Tibial nerve (tissue), 4 donors: ENCODE measurements at regions not wholly inside any gene's neighbourhood (a gene's known extent, or its start where the extent isn't known, plus 50 kb on each side); places are given as distances from the start of the nearest gene placed in this dataset.
"Not testable (repeated sequence)": the region's sequence is repeated elsewhere in the genome, so short reads cannot be mapped to it uniquely, and the experiment has no call there.

Source experiments
- DNase-seq, 2 donors: peaks; one replicate each; pipeline ENCODE4 v3.0.0-alpha.2; 2019; ENCODE audit warnings: low spot score in 2 of 2
- H3K27ac ChIP-seq, 4 donors: fragments of 200-600 bp; sonication (generic) in 3 of 4; one replicate each; pipeline ENCODE4 v1.5.1; 2017 to 2019; ENCODE audit warnings: mild to moderate bottlenecking in 1 of 4
- H3K27me3 ChIP-seq, 2 donors: fragments of 200-600 bp; sonication (generic) in 1 of 2; one replicate each; pipeline versions ENCODE4 v1.5.1 to v1.6.0; 2017 to 2019
- H3K36me3 ChIP-seq, 3 donors: fragments of 200-600 bp; sonication (generic); one replicate each; pipeline ENCODE4 v1.5.1; 2018 to 2019
- H3K4me1 ChIP-seq, 4 donors: fragments of 200-600 bp; sonication (generic) in 3 of 4; one replicate each; pipeline ENCODE4 v1.5.1; 2017 to 2019
- H3K4me3 ChIP-seq, 4 donors: fragments of 200-600 bp; sonication (generic) in 3 of 4; one replicate each; pipeline ENCODE4 v1.5.1; 2017 to 2019; ENCODE audit warnings: mild to moderate bottlenecking in 1 of 4, moderate library complexity in 1 of 4
- H3K9me3 ChIP-seq, 4 donors: fragments of 200-600 bp; sonication (generic) in 3 of 4; one replicate each; pipeline ENCODE4 v1.5.1; 2017 to 2019
- EP300 ChIP-seq, 2 donors: sonication (generic); formaldehyde crosslinking; IDR thresholded peaks; one replicate each; pipeline ENCODE4 v1.6.1; 2017; ENCODE audit warnings: antibody characterized with exemption in 2 of 2, mild to moderate bottlenecking in 1 of 2
- POLR2A ChIP-seq, 2 donors: fragments of 450-650 bp; IDR thresholded peaks; one replicate each; pipeline ENCODE4 v1.6.1; 2017; ENCODE audit warnings: antibody characterized with exemption in 2 of 2, mild to moderate bottlenecking in 2 of 2, moderate library complexity in 2 of 2
- WGBS, 2 donors: methylation state at CpG; one replicate each; pipeline ENCODE4 v1.1.5; 2018; 5-methylcytosine and 5-hydroxymethylcytosine counted together
- TF ChIP-seq, protein P1 (sequence below), 5 experiments: fragments of 200-600 bp in 3 of 5; fragments of 450-650 bp in 2 of 5; sonication (generic) in 3 of 5; IDR thresholded peaks; one replicate each; pipeline ENCODE4 v1.5.1; 2016 to 2019; ENCODE audit warnings: antibody characterized with exemption in 5 of 5, mild to moderate bottlenecking in 3 of 5, moderate library complexity in 2 of 5

DNA sequence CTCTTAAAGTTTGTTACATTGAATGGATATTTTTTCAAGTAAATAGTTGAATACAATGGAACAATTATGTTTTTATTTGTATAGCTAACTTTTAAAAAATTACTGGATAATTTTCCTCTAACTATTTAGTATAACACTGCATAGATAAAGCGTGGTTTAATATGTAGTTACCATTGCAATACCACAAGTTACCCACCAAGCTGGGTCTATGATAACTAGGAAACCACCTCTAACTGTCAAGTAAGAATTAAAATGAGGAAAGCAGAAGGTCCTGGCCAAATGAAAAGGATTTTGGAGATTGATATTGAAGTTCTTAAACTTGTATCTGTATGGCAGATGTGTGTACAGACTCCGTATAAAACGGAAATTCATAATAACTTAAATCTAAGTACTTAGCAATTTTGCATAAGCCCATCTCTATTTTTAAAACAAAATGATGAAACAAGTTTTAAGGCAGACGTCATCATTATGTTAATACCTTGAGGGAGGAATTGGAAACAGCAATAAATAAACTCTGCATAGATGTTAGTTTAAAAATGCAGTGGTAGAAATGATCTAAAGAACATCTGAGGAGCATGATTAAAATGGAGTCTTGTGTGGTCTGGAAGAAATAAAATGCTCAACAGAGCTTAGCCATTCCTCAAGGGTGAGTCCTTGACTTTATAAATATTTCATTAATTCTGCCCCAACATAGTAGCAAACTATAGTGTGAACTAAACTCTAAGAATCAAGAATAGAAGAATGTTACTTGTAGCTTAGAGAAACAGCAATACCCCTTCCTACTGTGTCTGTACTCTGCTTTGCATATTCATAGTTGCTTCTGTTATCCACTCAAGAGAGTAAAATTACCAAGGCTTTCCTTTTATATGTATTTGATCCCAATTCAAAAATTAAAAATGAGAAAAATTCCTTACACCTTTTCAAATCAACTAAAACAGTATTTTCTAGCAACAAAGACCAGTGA, 206.4 kb upstream of the FERD3L start:
- TF ChIP-seq POLR2A (IDR thresholded peaks at IDR 0.05) = no peak
- TF ChIP-seq, protein P1, sequence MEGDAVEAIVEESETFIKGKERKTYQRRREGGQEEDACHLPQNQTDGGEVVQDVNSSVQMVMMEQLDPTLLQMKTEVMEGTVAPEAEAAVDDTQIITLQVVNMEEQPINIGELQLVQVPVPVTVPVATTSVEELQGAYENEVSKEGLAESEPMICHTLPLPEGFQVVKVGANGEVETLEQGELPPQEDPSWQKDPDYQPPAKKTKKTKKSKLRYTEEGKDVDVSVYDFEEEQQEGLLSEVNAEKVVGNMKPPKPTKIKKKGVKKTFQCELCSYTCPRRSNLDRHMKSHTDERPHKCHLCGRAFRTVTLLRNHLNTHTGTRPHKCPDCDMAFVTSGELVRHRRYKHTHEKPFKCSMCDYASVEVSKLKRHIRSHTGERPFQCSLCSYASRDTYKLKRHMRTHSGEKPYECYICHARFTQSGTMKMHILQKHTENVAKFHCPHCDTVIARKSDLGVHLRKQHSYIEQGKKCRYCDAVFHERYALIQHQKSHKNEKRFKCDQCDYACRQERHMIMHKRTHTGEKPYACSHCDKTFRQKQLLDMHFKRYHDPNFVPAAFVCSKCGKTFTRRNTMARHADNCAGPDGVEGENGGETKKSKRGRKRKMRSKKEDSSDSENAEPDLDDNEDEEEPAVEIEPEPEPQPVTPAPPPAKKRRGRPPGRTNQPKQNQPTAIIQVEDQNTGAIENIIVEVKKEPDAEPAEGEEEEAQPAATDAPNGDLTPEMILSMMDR (IDR thresholded peaks at IDR 0.05) = no peak
- TF ChIP-seq EP300 (IDR thresholded peaks at IDR 0.05) = no peak
- no peak for DNase-seq
- Histone ChIP-seq H3K4me1 (no peaks in the 10 kb centered on the region), H3K27me3 (no peaks in the 10 kb centered on the region), H3K27ac (no peak overlapping the region), H3K9me3 (no peaks in the 10 kb centered on the region), H3K4me3 (no peak overlapping the region), H3K36me3 (no peaks in the 10 kb centered on the region)
- 74 to 78% methylated on average over 4 of the region's 4 CpGs for WGBS, 2 donors

DNA sequence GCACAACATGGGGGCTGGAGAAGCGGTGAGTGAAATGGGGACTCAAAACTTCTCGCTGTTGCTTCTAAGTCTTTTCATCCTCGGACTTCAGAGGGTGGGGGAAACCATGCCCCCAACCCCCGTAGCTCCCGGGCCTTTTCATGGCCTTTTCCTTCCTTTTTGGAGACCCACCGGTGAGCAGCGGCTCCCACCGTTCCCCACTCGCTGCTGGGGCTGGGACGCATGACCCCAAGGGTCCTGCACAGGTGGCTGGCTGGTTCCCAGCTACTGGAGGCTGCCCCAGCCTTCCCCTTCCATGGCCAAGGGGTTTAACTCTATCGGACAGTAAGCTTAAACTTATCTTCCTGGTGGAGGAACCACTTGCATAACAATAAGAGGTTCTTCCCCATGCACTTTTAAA, 194.3 kb upstream of the FERD3L start:
- WGBS, 2 donors = 93 to 95% methylated on average over 11 of the region's 11 CpGs
- Histone ChIP-seq H3K27ac (no peak overlapping the region), H3K4me1 (no peaks in the 10 kb centered on the region), H3K36me3 (no peaks in the 10 kb centered on the region), H3K4me3 (no peak overlapping the region), H3K27me3 (no peaks in the 10 kb centered on the region), H3K9me3 (no peaks in the 10 kb centered on the region)
- DNase-seq = no peak
- TF ChIP-seq EP300 (IDR thresholded peaks at IDR 0.05) = no peak
- TF ChIP-seq, protein P1 (IDR thresholded peaks at IDR 0.05) = no peak
- TF ChIP-seq POLR2A (IDR thresholded peaks at IDR 0.05) = no peak

DNA sequence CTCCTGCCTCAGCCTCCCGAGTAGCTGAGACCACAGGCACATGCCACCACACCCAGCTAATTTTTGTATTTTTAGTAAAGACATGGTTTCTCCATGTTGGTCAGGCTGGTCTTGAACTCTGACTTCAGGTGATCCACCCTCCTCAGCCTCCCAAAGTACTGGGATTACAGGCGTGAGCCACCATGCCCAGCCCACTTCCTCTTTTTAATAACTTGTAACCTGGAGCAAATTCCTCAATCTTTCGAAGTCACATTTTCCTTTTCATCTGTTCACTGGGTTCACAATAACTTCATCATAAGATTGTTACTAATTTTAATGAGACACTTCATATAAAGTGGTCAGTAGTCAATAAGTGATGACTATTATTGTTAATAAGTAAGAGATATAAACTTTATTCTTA, 193.3 kb upstream of the FERD3L start:
- 94 to 98% methylated on average over 3 of the region's 3 CpGs for WGBS, 2 donors
- not testable (repeated sequence) for H3K27me3 ChIP-seq, H3K4me3 ChIP-seq, H3K36me3 ChIP-seq, DNase-seq, H3K27ac ChIP-seq, H3K4me1 ChIP-seq, H3K9me3 ChIP-seq

DNA sequence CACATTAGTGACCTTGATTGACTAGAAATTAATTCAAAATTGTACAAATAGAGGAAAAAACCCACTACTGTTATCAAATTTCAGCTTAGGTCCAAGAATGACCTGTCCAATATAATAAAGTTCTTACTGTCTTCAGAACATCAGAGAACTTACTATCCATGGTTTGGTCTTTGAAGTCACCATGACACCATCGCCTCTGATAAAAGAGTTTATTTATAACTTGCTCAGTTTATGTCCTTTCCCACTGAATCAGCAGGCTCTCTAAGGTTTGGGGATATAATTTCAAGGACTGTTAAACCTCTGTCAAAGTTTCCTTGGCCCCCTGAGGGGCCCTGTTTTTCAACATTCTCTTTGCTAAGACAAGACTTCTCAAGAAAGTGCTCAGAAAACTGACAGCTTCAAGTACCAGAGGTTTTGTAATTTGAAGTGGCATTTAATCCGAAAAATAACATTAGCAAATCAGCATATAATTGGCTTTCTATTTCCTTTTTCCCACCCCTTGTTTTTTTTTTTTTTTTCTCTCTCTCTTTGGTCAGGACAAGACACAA, 191.7 kb upstream of the FERD3L start:
- H3K27me3 ChIP-seq = no peaks in the 10 kb centered on the region
- 73 to 78% methylated on average over 2 of the region's 2 CpGs for WGBS, 2 donors
- no peak overlapping the region for H3K27ac ChIP-seq
- no peaks in the 10 kb centered on the region for H3K4me1 ChIP-seq
- no peaks in the 10 kb centered on the region for H3K9me3 ChIP-seq
- no peak overlapping the region for H3K4me3 ChIP-seq
- TF ChIP-seq EP300 (IDR thresholded peaks at IDR 0.05) = no peak
- no peak for TF ChIP-seq POLR2A (IDR thresholded peaks at IDR 0.05)
- TF ChIP-seq, protein P1 (IDR thresholded peaks at IDR 0.05) = no peak
- no peak for DNase-seq
- no peaks in the 10 kb centered on the region for H3K36me3 ChIP-seq

DNA sequence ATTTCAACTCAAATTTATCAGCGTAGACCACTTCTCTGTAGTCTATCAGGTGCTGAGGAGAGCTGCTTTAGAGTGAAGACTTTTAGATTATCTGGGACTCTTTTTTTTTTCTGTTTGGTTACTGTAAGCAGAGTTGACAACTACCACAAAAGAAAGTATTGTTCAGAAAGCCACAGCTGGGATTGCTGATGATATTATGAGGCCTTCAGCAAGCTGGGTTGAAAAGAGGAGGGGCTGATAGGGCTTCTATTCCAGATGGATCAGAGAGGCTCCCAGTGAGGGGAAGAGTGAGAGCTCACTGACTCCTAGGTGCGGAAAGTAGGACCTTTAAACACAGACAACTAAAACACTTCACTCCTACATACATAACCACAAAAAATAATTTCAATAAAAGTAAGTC, 188.5 kb upstream of the FERD3L start:
- no peak overlapping the region for H3K4me3 ChIP-seq
- no peaks in the 10 kb centered on the region for H3K27me3 ChIP-seq
- no peak for TF ChIP-seq POLR2A (IDR thresholded peaks at IDR 0.05)
- TF ChIP-seq, protein P1 (IDR thresholded peaks at IDR 0.05) = no peak
- no peak for TF ChIP-seq EP300 (IDR thresholded peaks at IDR 0.05)
- no peaks in the 10 kb centered on the region for H3K9me3 ChIP-seq
- no peak overlapping the region for H3K27ac ChIP-seq
- no peaks in the 10 kb centered on the region for H3K36me3 ChIP-seq
- H3K4me1 ChIP-seq = no peaks in the 10 kb centered on the region
- DNase-seq = no peak
- WGBS, 2 donors = 82 to 84% methylated on average over 2 of the region's 2 CpGs
